BJ (cell line): ENCODE measurements at regions not wholly inside any gene's neighbourhood (a gene's known extent, or its start where the extent isn't known, plus 50 kb on each side); places are given as distances from the start of the nearest gene placed in this dataset.

Experiments used
- CTCF ChIA-PET: fragments of 350-600 bp; formaldehyde crosslinking; extraction: SDS; loops from one replicate; lab custom pipeline; 2021; ENCODE audit warnings: antibody characterized with exemption, inconsistent platforms; lab: Yijun Ruan, JAX
- POLR2A ChIA-PET: fragments of 300-600 bp; sonication (Branson Sonifier 250); formaldehyde crosslinking; extraction: SDS; loops from one replicate; lab custom pipeline; 2021; ENCODE audit warnings: antibody characterized with exemption; lab: Charles Lee
- DNase-seq: peaks from one replicate; pipeline ENCODE4 v3.0.0-alpha.2; 2011; ENCODE audit warnings: low read depth
- H3K27me3 ChIP-seq: 2 replicates; pipeline ENCODE4 v1.6.0; 2011; ENCODE audit warnings: low read length; ENCODE audit not compliant: control insufficient read depth, insufficient read depth
- H3K36me3 ChIP-seq: 2 replicates; pipeline ENCODE4 v1.5.1; 2011; ENCODE audit warnings: low read length; ENCODE audit not compliant: control insufficient read depth, insufficient read depth
- H3K4me3 ChIP-seq: 2 replicates; pipeline ENCODE4 v1.5.1; 2011; ENCODE audit warnings: low read depth, mild to moderate bottlenecking, control low read depth, low read length
- TF ChIP-seq, protein P1 (sequence below): IDR thresholded peaks from 2 replicates; pipeline ENCODE4 v1.5.1; 2011; ENCODE audit warnings: low read depth, mild to moderate bottlenecking, control low read depth, inconsistent platforms, low read length, moderate library complexity; ENCODE audit not compliant: insufficient read depth

DNA sequence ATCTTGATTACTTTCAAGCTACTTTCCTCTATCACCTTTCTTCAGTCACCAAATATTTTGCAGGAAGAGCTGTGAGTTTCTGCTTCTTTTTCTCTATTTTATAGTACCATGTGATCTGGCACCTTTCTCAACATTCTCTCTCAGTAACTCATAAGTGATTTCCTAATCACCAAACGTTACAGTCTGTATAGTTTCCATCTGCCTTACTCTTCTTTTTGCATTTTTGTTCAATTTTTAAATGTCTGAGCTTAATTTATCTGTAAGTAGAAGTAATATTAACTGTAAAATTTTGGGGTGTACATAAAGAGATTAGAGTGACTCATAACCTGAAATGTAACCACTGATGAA lies 422.1 kb upstream of the SYT1 start:
- H3K27me3 ChIP-seq, result no peaks in the 10 kb centered on the region
- TF ChIP-seq, protein P1, sequence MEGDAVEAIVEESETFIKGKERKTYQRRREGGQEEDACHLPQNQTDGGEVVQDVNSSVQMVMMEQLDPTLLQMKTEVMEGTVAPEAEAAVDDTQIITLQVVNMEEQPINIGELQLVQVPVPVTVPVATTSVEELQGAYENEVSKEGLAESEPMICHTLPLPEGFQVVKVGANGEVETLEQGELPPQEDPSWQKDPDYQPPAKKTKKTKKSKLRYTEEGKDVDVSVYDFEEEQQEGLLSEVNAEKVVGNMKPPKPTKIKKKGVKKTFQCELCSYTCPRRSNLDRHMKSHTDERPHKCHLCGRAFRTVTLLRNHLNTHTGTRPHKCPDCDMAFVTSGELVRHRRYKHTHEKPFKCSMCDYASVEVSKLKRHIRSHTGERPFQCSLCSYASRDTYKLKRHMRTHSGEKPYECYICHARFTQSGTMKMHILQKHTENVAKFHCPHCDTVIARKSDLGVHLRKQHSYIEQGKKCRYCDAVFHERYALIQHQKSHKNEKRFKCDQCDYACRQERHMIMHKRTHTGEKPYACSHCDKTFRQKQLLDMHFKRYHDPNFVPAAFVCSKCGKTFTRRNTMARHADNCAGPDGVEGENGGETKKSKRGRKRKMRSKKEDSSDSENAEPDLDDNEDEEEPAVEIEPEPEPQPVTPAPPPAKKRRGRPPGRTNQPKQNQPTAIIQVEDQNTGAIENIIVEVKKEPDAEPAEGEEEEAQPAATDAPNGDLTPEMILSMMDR, result no peak
- no peak for DNase-seq
- no peaks in the 10 kb centered on the region for H3K36me3 ChIP-seq
- ChIA-PET POLR2A (no interaction called here), CTCF (interaction anchor here (1.2 kb wide), 1 partner anchor 28 kb away, joined by 3 read pairs; no protein-coding TSS in a partner anchor)
- no peak overlapping the region for H3K4me3 ChIP-seq

DNA sequence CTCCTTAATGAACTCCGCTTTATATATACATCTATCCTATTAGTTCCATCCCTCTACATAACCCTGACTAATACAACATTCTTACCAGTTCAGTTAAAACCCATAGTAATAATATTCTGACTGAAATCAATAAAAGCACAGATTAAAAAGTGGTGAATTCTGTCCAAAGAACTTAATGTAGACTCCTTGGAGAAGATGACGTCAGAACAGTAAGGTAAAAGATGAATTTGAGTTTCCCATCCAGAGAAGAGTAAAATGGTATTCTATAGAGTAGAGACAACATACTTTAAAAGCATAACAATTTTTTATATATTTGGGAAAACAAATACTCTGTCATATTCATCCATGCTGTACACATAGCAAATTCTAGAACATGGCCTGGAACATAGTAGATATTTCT lies 418.0 kb upstream of the SYT1 start:
- Histone ChIP-seq H3K36me3 (no peaks in the 10 kb centered on the region), H3K27me3 (no peaks in the 10 kb centered on the region), H3K4me3 (no peak overlapping the region)
- no peak for DNase-seq
- TF ChIP-seq, protein P1, result no peak
- CTCF ChIA-PET, result no interaction called here
- POLR2A ChIA-PET, result no interaction called here

DNA sequence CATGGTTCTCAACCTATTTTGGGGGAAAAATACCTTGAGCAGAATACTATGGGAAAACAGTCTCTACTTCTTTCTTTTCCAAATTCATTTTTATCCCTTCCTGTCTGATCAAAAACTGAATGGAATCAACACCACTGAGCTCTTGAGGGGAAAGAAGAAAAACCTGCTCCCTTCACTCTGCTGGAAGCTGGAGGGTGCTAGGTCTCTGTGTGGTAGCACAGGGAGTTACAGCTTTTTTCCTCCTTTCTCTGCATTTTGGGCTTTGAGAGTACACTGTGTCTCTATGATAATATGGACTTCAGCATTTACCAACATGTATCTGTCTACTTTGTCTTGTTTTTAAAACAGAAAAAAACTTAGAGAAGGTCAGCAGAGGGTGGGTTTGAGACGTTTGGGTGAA lies 417.2 kb upstream of the SYT1 start:
- DNase-seq, result no peak
- no peak overlapping the region for H3K4me3 ChIP-seq
- H3K27me3 ChIP-seq, result no peaks in the 10 kb centered on the region
- H3K36me3 ChIP-seq, result no peaks in the 10 kb centered on the region
- ChIA-PET POLR2A (no interaction called here), CTCF (no interaction called here)
- TF ChIP-seq, protein P1, result no peak

DNA sequence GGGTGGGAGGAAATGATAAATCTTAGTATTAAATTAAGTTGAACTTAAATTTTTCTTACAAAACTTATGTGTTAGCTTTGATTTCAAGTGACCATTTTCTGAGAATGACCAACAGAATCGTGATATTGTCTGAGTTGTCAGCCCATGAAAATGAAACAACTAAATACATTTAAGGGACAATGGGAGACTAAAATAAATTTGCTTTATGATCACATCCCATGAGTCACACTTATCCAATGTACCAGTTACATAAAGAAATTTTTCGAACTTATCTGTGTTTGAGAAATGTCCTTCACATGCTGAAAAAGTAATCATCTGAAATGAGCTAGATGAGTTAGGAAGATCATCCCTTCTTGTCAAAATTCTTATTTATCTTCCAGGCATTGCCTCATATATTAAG lies 415.9 kb upstream of the SYT1 start:
- Histone ChIP-seq H3K4me3 (no peak overlapping the region), H3K27me3 (no peaks in the 10 kb centered on the region)
- CTCF ChIA-PET, result no interaction called here

DNA sequence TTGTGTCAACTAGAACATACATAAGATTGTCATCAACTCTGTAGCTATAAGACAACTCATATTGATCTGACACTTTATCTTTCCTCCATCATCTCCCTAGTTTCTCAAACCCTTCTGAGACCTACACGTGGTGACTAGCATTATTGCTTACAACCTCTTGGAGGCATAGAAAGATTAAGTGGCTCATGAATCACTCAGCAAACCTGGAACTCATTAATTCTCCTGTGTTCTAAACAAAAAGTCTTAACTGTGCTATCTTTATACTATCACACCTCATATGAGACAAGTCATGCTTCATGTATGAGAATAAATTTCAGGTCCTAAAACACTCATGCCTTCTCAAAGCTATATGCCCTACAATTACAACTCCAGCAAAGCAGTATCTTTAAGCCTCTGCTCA lies 408.6 kb upstream of the SYT1 start:
- H3K36me3 ChIP-seq, result no peaks in the 10 kb centered on the region
- H3K4me3 ChIP-seq, result no peak overlapping the region
- no peak for DNase-seq
- ChIA-PET CTCF (interaction anchor here (1.2 kb wide), 1 partner anchor 15 kb away, joined by 3 read pairs; no protein-coding TSS in a partner anchor), POLR2A (no interaction called here)
- no peaks in the 10 kb centered on the region for H3K27me3 ChIP-seq
- TF ChIP-seq, protein P1, result no peak

More for the DNA sequence above, 415.9 kb upstream of the SYT1 start:
- no peaks in the 10 kb centered on the region for H3K36me3 ChIP-seq
- POLR2A ChIA-PET, result no interaction called here
- TF ChIP-seq, protein P1, result no peak
- no peak for DNase-seq
